ENCODE measurements at regions not wholly inside any gene's neighbourhood (a gene's known extent, or its start where the extent isn't known, plus 50 kb on each side); places are given as distances from the start of the nearest gene placed in this dataset.

DNA sequence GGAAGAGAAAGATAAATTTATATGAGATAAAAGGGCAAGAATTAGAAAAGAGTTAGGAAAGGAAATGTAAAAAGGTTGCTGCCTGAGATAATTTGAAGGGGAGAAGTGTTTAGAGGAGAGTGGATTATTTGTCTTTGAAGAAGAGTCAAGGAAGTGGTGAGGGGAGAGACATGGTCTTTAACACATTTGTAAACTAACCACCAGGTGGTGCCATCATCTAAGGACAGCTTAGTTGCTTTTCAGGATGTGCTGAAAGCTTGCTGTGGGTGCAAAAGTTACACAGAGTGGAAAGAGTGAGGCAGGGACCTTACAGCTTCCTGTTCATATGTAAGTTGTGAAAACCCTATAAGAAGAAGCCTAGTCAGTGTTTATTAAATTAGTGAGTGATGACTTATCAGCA is 114.1 kb upstream of the DNAJC19 start:
- TF ChIP-seq POLR2A (IDR thresholded peaks at IDR 0.05; ENCODE audit: low read length) = no peak
- no peak for TF ChIP-seq GATA1 (IDR thresholded peaks at IDR 0.05; ENCODE audit: low read depth, low read length)
- peak; percentile 21 to 51 for DNase-seq

DNA sequence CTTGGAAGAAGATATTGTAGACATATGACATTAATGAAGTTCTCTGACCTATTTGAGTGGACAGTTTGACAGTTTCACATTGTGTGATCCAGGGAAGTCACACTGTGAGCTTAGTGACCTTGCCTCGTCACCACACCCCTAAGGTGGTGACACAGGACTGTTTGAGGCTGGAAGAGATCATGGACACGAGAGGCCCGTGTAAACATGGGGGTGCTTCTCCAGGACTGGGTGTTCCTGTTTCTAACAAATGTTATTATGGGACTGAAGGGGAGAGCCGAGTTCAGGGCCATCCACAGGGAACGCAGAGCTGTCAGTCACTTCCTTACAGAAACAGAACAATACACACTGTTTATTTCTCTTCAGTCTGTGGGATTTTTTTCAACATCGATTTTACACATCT is 96.5 kb upstream of the DNAJC19 start:
- no peak for DNase-seq
- TF ChIP-seq GATA1 (IDR thresholded peaks at IDR 0.05; ENCODE audit: low read depth, low read length) (no peak), POLR2A (IDR thresholded peaks at IDR 0.05; ENCODE audit: low read length) (no peak)

DNA sequence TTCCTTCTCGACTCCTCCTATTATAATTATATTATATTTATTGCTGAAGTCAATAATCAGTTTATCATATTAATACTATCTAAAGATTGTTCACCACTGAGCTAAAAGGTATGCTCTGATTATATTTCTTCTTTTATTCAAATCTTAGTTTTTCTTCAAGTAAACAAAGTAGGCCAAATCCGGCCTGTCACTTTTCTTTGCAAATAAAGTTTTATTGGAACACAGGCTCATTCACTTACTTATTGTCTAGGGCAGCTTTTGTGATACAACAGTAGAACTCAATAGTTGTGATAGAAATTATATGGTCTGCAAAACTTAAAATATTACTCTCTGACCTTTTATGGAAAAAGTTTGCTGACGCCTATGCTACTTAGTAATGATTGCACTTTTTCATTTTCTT is 92.4 kb upstream of the DNAJC19 start:
- TF ChIP-seq POLR2A (IDR thresholded peaks at IDR 0.05; ENCODE audit: low read length) (no peak), GATA1 (IDR thresholded peaks at IDR 0.05; ENCODE audit: low read depth, low read length) (no peak)
- no peak for DNase-seq

DNA sequence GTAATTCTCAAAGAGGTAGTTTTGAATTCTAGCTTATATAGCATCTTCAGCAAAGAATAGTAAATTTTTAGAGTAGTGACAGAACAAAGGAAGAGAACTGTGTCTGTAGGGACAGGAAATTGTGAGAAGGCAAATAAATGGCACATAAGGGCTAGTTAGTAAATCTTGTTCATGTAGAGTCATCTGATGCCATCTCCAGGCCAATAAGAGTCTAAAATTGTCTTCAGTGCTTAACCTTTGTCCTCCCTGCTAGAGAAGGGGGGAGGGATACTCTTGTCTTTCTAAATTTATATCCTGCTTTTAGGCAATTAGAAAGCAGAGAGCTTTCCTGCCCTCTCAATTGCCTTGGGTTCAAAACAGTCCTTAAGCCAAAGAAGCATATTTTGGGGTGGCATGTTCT is 87.0 kb upstream of the DNAJC19 start:
- TF ChIP-seq POLR2A (IDR thresholded peaks at IDR 0.05; ENCODE audit: low read length) = no peak
- TF ChIP-seq GATA1 (IDR thresholded peaks at IDR 0.05; ENCODE audit: low read depth, low read length) = no peak
- DNase-seq = no peak

DNA sequence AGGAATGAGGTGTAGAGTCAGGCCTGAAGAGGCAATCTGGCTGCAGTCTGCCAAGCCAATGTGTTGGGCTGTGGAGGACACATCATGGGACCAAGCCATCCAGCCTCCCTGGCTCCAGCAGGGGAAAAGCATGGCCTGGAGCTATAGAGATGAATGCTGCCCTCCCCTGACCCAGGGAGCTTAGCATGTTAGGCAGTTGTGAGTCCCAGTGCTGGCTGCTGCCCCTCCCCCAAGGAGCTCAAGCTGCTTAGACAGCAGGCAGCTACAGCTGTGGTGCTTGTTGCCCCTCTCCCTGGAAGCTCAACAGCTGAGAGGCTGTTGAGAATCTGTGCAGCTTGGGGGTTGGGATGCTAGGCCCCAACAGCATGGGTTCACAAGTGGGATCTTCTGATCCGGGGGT is 85.6 kb upstream of the DNAJC19 start:
- no peak for DNase-seq
- TF ChIP-seq POLR2A (IDR thresholded peaks at IDR 0.05; ENCODE audit: low read length) = no peak
- no peak for TF ChIP-seq GATA1 (IDR thresholded peaks at IDR 0.05; ENCODE audit: low read depth, low read length)

DNA sequence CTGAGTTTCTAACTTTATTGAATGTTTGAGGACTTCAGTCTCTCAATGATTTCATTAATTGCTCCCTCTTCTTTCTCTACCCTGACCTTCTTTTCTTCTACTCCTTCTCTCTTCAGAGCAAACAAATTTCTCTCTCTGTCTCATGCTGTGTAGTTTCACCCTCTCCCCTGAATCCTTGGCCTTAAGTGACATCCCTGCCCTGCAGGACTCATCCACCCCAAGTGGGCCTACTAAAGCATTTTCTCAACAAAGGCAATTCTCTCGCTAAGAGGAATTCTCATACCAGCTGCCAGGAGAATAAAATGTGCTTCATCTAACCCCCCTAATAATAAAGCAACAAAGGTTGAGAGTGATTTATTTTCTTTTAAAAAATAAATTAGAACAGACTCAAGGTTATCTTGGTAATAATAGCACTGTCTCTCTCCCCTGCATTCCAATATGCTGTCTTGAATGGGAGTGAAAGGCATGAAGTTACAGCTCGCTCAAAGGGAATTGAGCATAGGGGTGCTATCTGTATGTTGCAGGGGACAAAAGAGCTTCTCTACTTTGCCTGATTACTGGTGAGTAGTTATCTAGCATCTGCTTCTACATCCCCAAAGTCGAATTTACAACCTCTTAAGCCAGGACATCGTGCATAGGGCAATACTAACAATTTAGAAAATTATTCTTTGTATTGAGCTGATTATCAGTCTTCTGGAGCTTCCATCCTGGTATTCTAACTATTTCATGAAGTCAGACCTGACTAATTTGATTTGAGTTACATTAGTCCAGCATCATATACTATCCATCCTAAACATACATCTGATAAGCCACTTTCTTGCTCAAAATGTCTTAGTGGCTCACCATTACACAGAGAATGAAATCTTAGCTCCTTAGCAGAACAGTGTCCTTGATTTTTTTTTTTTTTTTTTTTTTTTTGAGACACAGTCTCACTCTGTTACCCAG is 76.9 kb upstream of the DNAJC19 start:
- DNase-seq = no peak
- TF ChIP-seq POLR2A (IDR thresholded peaks at IDR 0.05; ENCODE audit: low read length) = no peak
- TF ChIP-seq GATA1 (IDR thresholded peaks at IDR 0.05; ENCODE audit: low read depth, low read length) = no peak

DNA sequence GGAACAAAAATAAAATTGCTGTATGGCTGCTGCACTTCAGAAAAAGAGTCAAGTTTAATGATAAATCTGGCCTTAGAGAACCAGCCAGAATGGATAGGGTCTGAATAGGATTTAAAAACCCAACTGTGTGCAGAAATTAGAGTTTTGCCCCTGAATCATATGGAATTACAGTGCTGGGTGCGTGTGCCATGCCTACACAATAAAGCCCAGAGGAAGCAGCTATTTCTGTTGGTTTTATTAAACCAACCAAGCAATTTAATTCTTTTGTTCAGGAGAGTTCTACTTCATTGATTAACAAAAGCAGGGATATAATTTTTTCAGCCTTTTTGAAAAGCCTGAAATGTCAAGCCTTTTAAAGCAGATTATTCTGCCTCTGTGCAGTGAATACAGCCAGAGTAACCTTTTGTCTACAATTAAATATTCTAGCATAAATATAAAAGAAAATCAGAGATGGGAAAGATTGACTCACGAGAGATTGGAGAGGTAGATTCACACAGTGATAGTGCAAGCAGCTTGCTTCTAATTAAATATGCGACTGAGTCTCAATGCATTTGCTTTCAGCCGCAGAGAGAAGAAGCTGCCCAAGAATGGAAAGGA is 66.7 kb upstream of the DNAJC19 start:
- no peak for TF ChIP-seq GATA1 (IDR thresholded peaks at IDR 0.05; ENCODE audit: low read depth, low read length)
- no peak for TF ChIP-seq POLR2A (IDR thresholded peaks at IDR 0.05; ENCODE audit: low read length)
- DNase-seq = no peak

DNA sequence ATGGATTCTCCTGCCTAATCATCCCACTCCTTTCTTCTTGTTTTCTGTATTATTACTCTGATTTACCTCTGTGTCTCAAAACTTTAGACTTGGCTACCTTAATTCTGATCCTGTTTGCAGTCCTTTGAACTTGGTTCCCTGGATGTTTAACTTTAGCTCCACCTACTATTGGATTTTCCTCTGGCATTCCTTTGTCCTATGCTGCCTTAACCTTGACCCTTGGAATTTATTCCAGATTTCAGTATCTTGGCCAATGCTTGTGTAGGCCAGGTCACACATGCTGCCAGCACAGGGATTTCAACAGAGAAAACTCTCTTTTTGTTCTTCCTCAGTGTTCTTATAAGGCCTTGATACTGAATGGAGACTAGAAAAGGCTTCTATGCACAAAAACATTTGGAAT is 65.0 kb upstream of the DNAJC19 start:
- TF ChIP-seq GATA1 (IDR thresholded peaks at IDR 0.05; ENCODE audit: low read depth, low read length) (no peak), POLR2A (IDR thresholded peaks at IDR 0.05; ENCODE audit: low read length) (no peak)
- DNase-seq = no peak

DNA sequence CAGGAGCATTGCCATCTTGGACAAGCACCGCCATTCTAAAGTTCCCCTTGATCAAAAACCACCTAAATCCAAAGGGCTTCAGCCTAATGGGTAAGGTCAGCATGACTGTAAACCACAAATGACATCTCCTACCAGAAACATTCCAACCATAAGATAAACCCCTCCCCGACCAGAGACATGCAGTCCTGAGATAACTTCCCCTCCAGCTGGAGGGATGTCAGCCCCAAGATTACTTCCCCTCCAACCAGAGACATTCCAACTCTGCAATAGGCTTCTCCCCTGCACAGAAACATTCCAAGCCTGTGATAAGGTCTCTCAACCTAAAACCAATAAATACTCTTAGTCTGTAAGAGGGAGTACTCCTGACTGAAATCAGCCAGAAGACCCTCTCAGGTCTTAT is 62.7 kb upstream of the DNAJC19 start:
- DNase-seq = peak in 1 of 2 experiments; percentile 2
- TF ChIP-seq GATA1 (IDR thresholded peaks at IDR 0.05; ENCODE audit: low read depth, low read length) (no peak), POLR2A (IDR thresholded peaks at IDR 0.05; ENCODE audit: low read length) (no peak)

DNA sequence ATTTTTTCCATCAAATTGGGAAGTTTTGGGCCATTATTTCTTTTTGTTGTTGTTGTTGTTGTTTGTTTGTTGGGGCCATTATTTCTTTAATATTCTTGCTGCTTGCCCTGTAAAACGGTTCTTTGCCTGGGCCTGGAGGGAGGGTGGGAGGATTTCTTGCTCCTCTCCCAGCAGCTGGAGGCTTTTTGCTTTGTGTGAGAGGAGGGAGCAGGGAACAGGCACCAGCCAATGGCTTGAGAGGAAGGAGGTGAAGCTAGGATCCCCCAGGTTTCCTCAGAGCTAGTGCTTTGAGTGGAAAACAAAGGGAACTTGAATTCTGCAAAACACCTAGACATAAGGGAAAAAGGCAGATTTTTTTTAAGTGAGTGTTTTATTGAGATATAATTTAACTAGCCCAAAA is 61.2 kb upstream of the DNAJC19 start:
- no peak for DNase-seq
- no peak for TF ChIP-seq POLR2A (IDR thresholded peaks at IDR 0.05; ENCODE audit: low read length)
- no peak for TF ChIP-seq GATA1 (IDR thresholded peaks at IDR 0.05; ENCODE audit: low read depth, low read length)

DNA sequence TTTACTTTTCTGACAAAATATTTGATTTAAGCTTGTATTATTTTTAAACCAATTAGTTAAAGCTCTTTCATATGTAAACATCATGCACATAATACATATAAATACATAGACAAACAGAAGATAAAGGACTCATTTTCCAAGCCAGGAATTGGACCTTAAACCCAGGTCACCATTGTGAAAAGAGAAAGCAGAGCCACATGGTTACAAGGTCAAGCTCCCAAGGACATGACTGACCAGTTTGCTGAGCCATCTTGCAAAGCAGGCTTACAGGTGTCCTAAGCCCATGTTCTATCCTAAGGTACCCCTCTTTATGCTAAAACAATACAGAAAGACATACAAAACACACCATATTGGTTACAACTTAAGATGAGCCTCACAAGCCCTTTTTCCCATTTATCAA is 50.5 kb upstream of the DNAJC19 start:
- TF ChIP-seq POLR2A (IDR thresholded peaks at IDR 0.05; ENCODE audit: low read length) (no peak), GATA1 (IDR thresholded peaks at IDR 0.05; ENCODE audit: low read depth, low read length) (no peak)
- DNase-seq = no peak
